Astrocyte (in vitro differentiated cells and primary cell): ENCODE measurements at regions not wholly inside any gene's neighbourhood (a gene's known extent, or its start where the extent isn't known, plus 50 kb on each side); places are given as distances from the start of the nearest gene placed in this dataset.
A peak's percentile ranks its signal among the peaks of the same experiment; 100 is the strongest.
"Not testable (repeated sequence)": the region's sequence is repeated elsewhere in the genome, so short reads cannot be mapped to it uniquely, and the experiment has no call there.

Experiments
- DNase-seq: peaks from one replicate; pipeline ENCODE4 v3.0.0-alpha.2; 2010; ENCODE audit warnings: low read depth
- FAIRE-seq: peaks from 2 replicates; lab custom pipeline; 2011; peaks lifted over from hg19 to GRCh38; lab: Jason Lieb, UNC
- H2AFZ ChIP-seq: 2 replicates; pipeline ENCODE4 v1.6.0; 2012; ENCODE audit warnings: low read depth, low read length, inconsistent platforms
- H3K27ac ChIP-seq: 2 replicates; pipeline ENCODE4 v1.5.1; 2011; ENCODE audit warnings: low read depth, low read length, inconsistent platforms
- H3K27me3 ChIP-seq: 2 replicates; pipeline ENCODE4 v1.6.0; 2011; ENCODE audit warnings: low read length, inconsistent platforms; ENCODE audit not compliant: insufficient read depth
- H3K36me3 ChIP-seq: 2 replicates; pipeline ENCODE4 v1.5.1; 2011; ENCODE audit warnings: low read length, inconsistent platforms; ENCODE audit not compliant: insufficient read depth
- H3K4me1 ChIP-seq: 2 replicates; pipeline ENCODE4 v1.5.1; 2011; ENCODE audit warnings: low read length, inconsistent platforms; ENCODE audit not compliant: insufficient read depth
- H3K4me2 ChIP-seq: 2 replicates; pipeline ENCODE4 v1.6.0; 2012; ENCODE audit warnings: low read length, inconsistent platforms
- H3K4me3 ChIP-seq: 2 replicates; pipeline ENCODE4 v1.5.1; 2011; ENCODE audit warnings: low read depth, mild to moderate bottlenecking, low read length, inconsistent platforms; ENCODE audit not compliant: insufficient read depth
- H3K79me2 ChIP-seq: 2 replicates; pipeline ENCODE4 v1.6.0; 2012; ENCODE audit warnings: mild to moderate bottlenecking, low read length, inconsistent platforms; ENCODE audit not compliant: insufficient read depth
- H3K9ac ChIP-seq: 2 replicates; pipeline ENCODE4 v1.6.0; 2012; ENCODE audit warnings: mild to moderate bottlenecking, low read length, inconsistent platforms
- H3K9me3 ChIP-seq: 2 replicates; pipeline ENCODE4 v1.5.1; 2012; ENCODE audit warnings: low read depth, mild to moderate bottlenecking, low read length, inconsistent platforms; ENCODE audit not compliant: insufficient read depth
- H4K20me1 ChIP-seq: 2 replicates; pipeline ENCODE4 v1.6.0; 2012; ENCODE audit warnings: low read length, inconsistent platforms; ENCODE audit not compliant: insufficient read depth
- H3K27ac Mint-ChIP-seq: one replicate; pipeline ENCODE4 v1.8.0; 2021; ENCODE audit warnings: mild to moderate bottlenecking, mixed read lengths; ENCODE audit not compliant: unreplicated experiment
- H3K27me3 Mint-ChIP-seq: one replicate; pipeline ENCODE4 v1.8.0; 2021; ENCODE audit warnings: low read depth, mixed read lengths; ENCODE audit not compliant: unreplicated experiment
- H3K36me3 Mint-ChIP-seq: one replicate; pipeline ENCODE4 v1.8.0; 2021; ENCODE audit warnings: low read depth, mixed read lengths; ENCODE audit not compliant: unreplicated experiment
- H3K4me1 Mint-ChIP-seq: one replicate; pipeline ENCODE4 v1.8.0; 2021; ENCODE audit warnings: low read depth, mixed read lengths; ENCODE audit not compliant: unreplicated experiment
- H3K4me3 Mint-ChIP-seq: one replicate; pipeline ENCODE4 v1.8.0; 2021; ENCODE audit warnings: mild to moderate bottlenecking, moderate library complexity, mixed read lengths; ENCODE audit not compliant: unreplicated experiment
- H3K9me3 Mint-ChIP-seq: one replicate; pipeline ENCODE4 v1.8.0; 2021; ENCODE audit warnings: mild to moderate bottlenecking, mixed read lengths; ENCODE audit not compliant: unreplicated experiment
- EZH2 ChIP-seq: IDR thresholded peaks from 2 replicates; pipeline ENCODE4 v1.6.1; 2012; ENCODE audit warnings: mild to moderate bottlenecking, low read length, inconsistent platforms; ENCODE audit not compliant: insufficient read depth
- TF ChIP-seq, protein P1 (sequence below): IDR thresholded peaks from 2 replicates; pipeline ENCODE4 v1.5.1; 2011; ENCODE audit warnings: low read depth, mild to moderate bottlenecking, inconsistent platforms, low read length, moderate library complexity; ENCODE audit not compliant: insufficient read depth

GRCh38 chrX:127702527-127702926 lies 349.7 kb downstream of the ACTRT1 start:
- H3K4me1 Mint-ChIP-seq = no peaks in the 10 kb centered on the region
- H3K4me1 ChIP-seq = no peaks in the 10 kb centered on the region
- TF ChIP-seq, protein P1, sequence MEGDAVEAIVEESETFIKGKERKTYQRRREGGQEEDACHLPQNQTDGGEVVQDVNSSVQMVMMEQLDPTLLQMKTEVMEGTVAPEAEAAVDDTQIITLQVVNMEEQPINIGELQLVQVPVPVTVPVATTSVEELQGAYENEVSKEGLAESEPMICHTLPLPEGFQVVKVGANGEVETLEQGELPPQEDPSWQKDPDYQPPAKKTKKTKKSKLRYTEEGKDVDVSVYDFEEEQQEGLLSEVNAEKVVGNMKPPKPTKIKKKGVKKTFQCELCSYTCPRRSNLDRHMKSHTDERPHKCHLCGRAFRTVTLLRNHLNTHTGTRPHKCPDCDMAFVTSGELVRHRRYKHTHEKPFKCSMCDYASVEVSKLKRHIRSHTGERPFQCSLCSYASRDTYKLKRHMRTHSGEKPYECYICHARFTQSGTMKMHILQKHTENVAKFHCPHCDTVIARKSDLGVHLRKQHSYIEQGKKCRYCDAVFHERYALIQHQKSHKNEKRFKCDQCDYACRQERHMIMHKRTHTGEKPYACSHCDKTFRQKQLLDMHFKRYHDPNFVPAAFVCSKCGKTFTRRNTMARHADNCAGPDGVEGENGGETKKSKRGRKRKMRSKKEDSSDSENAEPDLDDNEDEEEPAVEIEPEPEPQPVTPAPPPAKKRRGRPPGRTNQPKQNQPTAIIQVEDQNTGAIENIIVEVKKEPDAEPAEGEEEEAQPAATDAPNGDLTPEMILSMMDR = no peak
- no peak for TF ChIP-seq EZH2
- no peak overlapping the region for H3K4me3 Mint-ChIP-seq
- no peaks in the 10 kb centered on the region for H3K27me3 Mint-ChIP-seq
- no peaks in the 10 kb centered on the region for H3K36me3 Mint-ChIP-seq
- H3K9me3 ChIP-seq = no peaks in the 10 kb centered on the region
- H4K20me1 ChIP-seq = no peaks in the 10 kb centered on the region
- FAIRE-seq (no peak), DNase-seq (no peak)
- no peaks in the 10 kb centered on the region for H3K79me2 ChIP-seq
- no peak overlapping the region for H3K9ac ChIP-seq
- H3K9me3 Mint-ChIP-seq = no peaks in the 10 kb centered on the region
- H2AFZ ChIP-seq = no peak overlapping the region
- no peak overlapping the region for H3K27ac ChIP-seq
- H3K36me3 ChIP-seq = no peaks in the 10 kb centered on the region
- H3K4me2 ChIP-seq = no peak overlapping the region
- H3K4me3 ChIP-seq = no peak overlapping the region
- H3K27me3 ChIP-seq = no peaks in the 10 kb centered on the region
- H3K27ac Mint-ChIP-seq = no peak overlapping the region

DNA sequence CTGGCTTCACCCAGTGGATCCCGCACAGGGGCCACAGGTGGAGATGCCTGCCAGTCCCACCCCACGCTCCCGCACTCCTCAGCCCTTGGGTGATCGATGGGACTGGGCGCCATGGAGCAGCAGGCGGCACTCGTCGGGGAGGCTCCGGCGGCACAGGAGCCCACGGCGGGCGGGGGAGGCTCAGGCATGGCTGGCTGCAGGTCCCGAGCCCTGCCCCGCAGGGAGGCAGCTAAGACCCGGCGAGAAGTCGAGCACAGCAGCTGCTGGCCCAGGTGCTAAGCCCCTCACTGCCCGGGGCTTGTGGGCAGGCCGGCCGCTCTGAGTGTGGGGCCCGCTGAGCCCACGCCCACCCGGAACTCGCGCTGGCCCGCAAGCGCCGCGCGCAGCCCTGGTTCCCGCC lies 389.3 kb downstream of the ACTRT1 start:
- H3K36me3 Mint-ChIP-seq, H3K27me3 ChIP-seq, DNase-seq, H3K4me3 Mint-ChIP-seq, H3K27ac ChIP-seq, FAIRE-seq, H3K36me3 ChIP-seq, H3K4me1 Mint-ChIP-seq, H3K27me3 Mint-ChIP-seq, H3K4me1 ChIP-seq, H2AFZ ChIP-seq, H3K4me2 ChIP-seq, H3K9me3 Mint-ChIP-seq, H3K9ac ChIP-seq, H3K9me3 ChIP-seq, H3K4me3 ChIP-seq, H3K27ac Mint-ChIP-seq, H3K79me2 ChIP-seq, H4K20me1 ChIP-seq: not testable (repeated sequence)

DNA sequence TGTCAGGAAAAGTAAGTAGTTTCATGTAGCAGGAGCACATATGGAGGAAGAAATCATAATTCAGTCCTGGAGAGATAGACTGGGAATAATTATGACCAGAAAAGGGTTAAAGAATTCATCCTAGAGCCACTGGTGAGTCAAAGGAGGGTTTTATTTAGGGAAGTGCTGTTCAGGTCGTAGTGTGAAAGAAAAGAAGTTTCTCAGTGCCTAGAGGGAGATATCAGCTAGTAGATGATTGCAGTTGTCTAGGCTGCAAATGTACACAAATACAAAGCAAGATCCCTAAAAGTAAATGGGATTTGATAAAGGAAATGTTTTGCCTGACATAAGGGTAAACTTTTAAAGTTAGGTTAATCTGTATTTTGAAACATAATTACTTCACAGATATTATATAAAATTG lies 403.2 kb downstream of the ACTRT1 start:
- Histone ChIP-seq H3K9me3 (no peaks in the 10 kb centered on the region), H3K27me3 (no peaks in the 10 kb centered on the region), H3K4me3 (no peak overlapping the region), H4K20me1 (no peaks in the 10 kb centered on the region), H3K4me1 (no peaks in the 10 kb centered on the region), H3K9ac (no peak overlapping the region), H3K36me3 (no peaks in the 10 kb centered on the region), H3K27ac (no peak overlapping the region), H3K79me2 (no peaks in the 10 kb centered on the region), H3K4me2 (no peak overlapping the region), H2AFZ (no peak overlapping the region)
- H3K4me3 Mint-ChIP-seq = no peak overlapping the region
- no peaks in the 10 kb centered on the region for H3K36me3 Mint-ChIP-seq
- H3K27ac Mint-ChIP-seq = no peak overlapping the region
- no peaks in the 10 kb centered on the region for H3K27me3 Mint-ChIP-seq
- no peak for DNase-seq
- H3K9me3 Mint-ChIP-seq = no peaks in the 10 kb centered on the region
- H3K4me1 Mint-ChIP-seq = no peaks in the 10 kb centered on the region
- FAIRE-seq = peak; percentile 49
- TF ChIP-seq, protein P1 = no peak
- TF ChIP-seq EZH2 = no peak
